Neural progenitor cell (in vitro differentiated cells): ENCODE measurements at regions not wholly inside any gene's neighbourhood (a gene's known extent, or its start where the extent isn't known, plus 50 kb on each side); places are given as distances from the start of the nearest gene placed in this dataset.

ENCODE experiments used
- EZH2 ChIP-seq: fragments of 200-600 bp; sonication (generic); IDR thresholded peaks from 2 replicates; pipeline ENCODE4 v1.6.1; 2017; ENCODE audit warnings: antibody characterized with exemption, mild to moderate bottlenecking, moderate library complexity
- EZH2phosphoT487 ChIP-seq: fragments of 200-600 bp; sonication (generic); IDR thresholded peaks from 2 replicates; pipeline ENCODE4 v1.6.1; 2017; ENCODE audit warnings: antibody characterized with exemption
- TF ChIP-seq, protein P1 (sequence below): fragments of 200-600 bp; sonication (generic); IDR thresholded peaks from 2 replicates; pipeline ENCODE4 v1.5.1; 2017; ENCODE audit warnings: antibody characterized with exemption, mild to moderate bottlenecking

DNA sequence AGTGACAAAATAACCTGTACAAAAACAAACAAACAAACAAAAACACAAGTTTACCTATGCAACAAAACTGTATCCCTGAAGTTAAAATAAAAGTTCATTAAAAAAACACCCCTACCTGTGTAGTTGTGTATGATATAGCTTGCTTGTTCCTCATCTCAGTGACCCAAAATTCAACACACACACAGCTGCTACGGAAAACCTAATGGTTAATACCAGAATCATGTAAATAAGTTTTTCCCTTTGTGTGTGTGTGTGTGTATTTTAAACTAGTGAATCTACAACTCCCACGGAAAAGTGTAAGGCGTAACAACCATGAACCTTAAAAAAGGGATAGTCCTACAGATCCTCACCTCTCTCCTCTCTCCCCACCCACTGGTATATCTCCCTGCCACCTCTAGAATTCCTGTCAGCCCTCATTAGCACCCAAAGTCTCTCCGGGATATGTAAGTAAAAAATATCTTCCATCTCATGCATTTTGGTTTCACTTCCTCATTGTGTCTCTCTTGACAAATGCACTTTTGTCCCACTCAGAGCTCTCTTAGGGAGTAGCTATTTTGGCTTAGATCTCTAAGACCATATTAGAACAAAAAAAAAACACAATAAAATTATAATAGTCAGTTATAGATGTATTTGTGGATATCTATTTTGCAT, 2236.5 kb downstream of the PCDH9 start:
- TF ChIP-seq, protein P1, sequence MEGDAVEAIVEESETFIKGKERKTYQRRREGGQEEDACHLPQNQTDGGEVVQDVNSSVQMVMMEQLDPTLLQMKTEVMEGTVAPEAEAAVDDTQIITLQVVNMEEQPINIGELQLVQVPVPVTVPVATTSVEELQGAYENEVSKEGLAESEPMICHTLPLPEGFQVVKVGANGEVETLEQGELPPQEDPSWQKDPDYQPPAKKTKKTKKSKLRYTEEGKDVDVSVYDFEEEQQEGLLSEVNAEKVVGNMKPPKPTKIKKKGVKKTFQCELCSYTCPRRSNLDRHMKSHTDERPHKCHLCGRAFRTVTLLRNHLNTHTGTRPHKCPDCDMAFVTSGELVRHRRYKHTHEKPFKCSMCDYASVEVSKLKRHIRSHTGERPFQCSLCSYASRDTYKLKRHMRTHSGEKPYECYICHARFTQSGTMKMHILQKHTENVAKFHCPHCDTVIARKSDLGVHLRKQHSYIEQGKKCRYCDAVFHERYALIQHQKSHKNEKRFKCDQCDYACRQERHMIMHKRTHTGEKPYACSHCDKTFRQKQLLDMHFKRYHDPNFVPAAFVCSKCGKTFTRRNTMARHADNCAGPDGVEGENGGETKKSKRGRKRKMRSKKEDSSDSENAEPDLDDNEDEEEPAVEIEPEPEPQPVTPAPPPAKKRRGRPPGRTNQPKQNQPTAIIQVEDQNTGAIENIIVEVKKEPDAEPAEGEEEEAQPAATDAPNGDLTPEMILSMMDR, result no peak
- TF ChIP-seq EZH2, result no peak
- no peak for TF ChIP-seq EZH2phosphoT487
